H1 (cell line): ENCODE measurements at regions not wholly inside any gene's neighbourhood (a gene's known extent, or its start where the extent isn't known, plus 50 kb on each side); places are given as distances from the start of the nearest gene placed in this dataset.

ENCODE experiments used
- CTCF ChIA-PET: fragments of 300-600 bp; sonication (Branson Sonifier 250); formaldehyde crosslinking; loops from one replicate; lab custom pipeline; 2021; ENCODE audit not compliant: partially characterized antibody; lab: Charles Lee
- POLR2A ChIA-PET: fragments of 300-600 bp; sonication (Branson Sonifier 250); formaldehyde crosslinking; loops from one replicate; lab custom pipeline; 2021; ENCODE audit warnings: inconsistent platforms; ENCODE audit not compliant: partially characterized antibody; lab: Charles Lee
- DNase-seq, 2 experiments: peaks; one replicate each; pipeline versions ENCODE4 v3.0.0 to v3.0.0-alpha.2; 2010 to 2022; ENCODE audit warnings: low spot score in 2 of 2, low read depth in 1 of 2, mixed read lengths in 1 of 2
- FAIRE-seq: peaks from 2 replicates; lab custom pipeline; 2011; peaks lifted over from hg19 to GRCh38; lab: Jason Lieb, UNC
- H2AFZ ChIP-seq: 2 replicates; pipeline ENCODE4 v1.8.1; 2012; ENCODE audit warnings: low read length, inconsistent platforms
- H2AK5ac ChIP-seq: 2 replicates; pipeline ENCODE4 v1.6.1; 2013; ENCODE audit warnings: low read depth, low read length
- H2BK120ac ChIP-seq: replicated peaks from 2 replicates; pipeline ENCODE3; 2013; ENCODE audit warnings: low read depth, low read length, inconsistent platforms
- H2BK12ac ChIP-seq: 2 replicates; pipeline ENCODE4 v1.6.1; 2013; ENCODE audit warnings: low read depth, low read length
- H2BK15ac ChIP-seq: 2 replicates; pipeline ENCODE4 v1.6.1; 2013; ENCODE audit warnings: low read length
- H2BK20ac ChIP-seq: 2 replicates; pipeline ENCODE4 v1.6.1; 2013; ENCODE audit warnings: low read length
- H2BK5ac ChIP-seq: 2 replicates; pipeline ENCODE4 v1.6.1; 2013; ENCODE audit warnings: low read depth, low read length
- H3K14ac ChIP-seq: 2 replicates; pipeline ENCODE4 v1.6.1; 2013; ENCODE audit warnings: inconsistent platforms; ENCODE audit not compliant: insufficient read length
- H3K18ac ChIP-seq: 2 replicates; pipeline ENCODE4 v1.6.1; 2013; ENCODE audit warnings: low read length; ENCODE audit errors: extremely low read depth
- H3K23ac ChIP-seq: 2 replicates; pipeline ENCODE4 v1.6.1; 2013; ENCODE audit warnings: inconsistent platforms; ENCODE audit not compliant: insufficient read length
- H3K23me2 ChIP-seq: 2 replicates; pipeline ENCODE4 v1.6.1; 2013; ENCODE audit warnings: low read depth, low read length
- H3K27ac ChIP-seq: 2 replicates; pipeline ENCODE4 v1.6.1; 2011; ENCODE audit warnings: low read depth, low read length, inconsistent platforms
- H3K27me3 ChIP-seq, 4 experiments: replicated peaks in 1 of 4; 1 replicate in 1 of 4; 2 replicates in 3 of 4; pipeline versions ENCODE4 v1.6.1 to v1.8.1; 2011 to 2013; ENCODE audit warnings: low read length in 3 of 4, mild to moderate bottlenecking in 3 of 4, inconsistent platforms in 2 of 4, mixed read lengths in 2 of 4, moderate library complexity in 1 of 4; ENCODE audit not compliant: control insufficient read depth in 3 of 4, insufficient read depth in 3 of 4; ENCODE audit errors: extremely low read depth in 1 of 4
- H3K36me3 ChIP-seq, 4 experiments: 2 replicates each; pipeline versions ENCODE4 v1.6.1 to v1.8.1; 2011 to 2013; ENCODE audit warnings: mild to moderate bottlenecking in 4 of 4, low read length in 3 of 4, moderate library complexity in 2 of 4, control low read depth in 1 of 4, inconsistent platforms in 1 of 4; ENCODE audit not compliant: insufficient read depth in 4 of 4, control insufficient read depth in 2 of 4
- H3K4ac ChIP-seq: replicated peaks from 2 replicates; pipeline ENCODE3; 2013; ENCODE audit warnings: low read length, low read depth, mixed read lengths, inconsistent platforms; ENCODE audit not compliant: insufficient read length
- H3K4me1 ChIP-seq, 4 experiments: replicated peaks in 1 of 4; 1 replicate in 1 of 4; 2 replicates in 3 of 4; pipeline versions ENCODE4 v1.6.1 to v1.8.1; 2011 to 2013; ENCODE audit warnings: low read length in 3 of 4, inconsistent platforms in 2 of 4, mixed read lengths in 1 of 4; ENCODE audit not compliant: insufficient read depth in 4 of 4, control insufficient read depth in 3 of 4
- H3K4me2 ChIP-seq, 2 experiments: 2 replicates each; pipeline versions ENCODE4 v1.6.1 to v1.8.1; 2011 to 2013; ENCODE audit warnings: low read depth in 2 of 2, low read length in 2 of 2, control low read depth in 1 of 2, inconsistent platforms in 1 of 2, mild to moderate bottlenecking in 1 of 2; ENCODE audit not compliant: insufficient read depth in 1 of 2
- H3K4me3 ChIP-seq, 4 experiments: fragments of 200-600, 300-600 bp in 1 of 4; sonication (generic), shearing (Covaris generic), sonication (Bioruptor Twin) in 1 of 4; 2 replicates each; pipeline versions ENCODE4 v1.5.1 to v1.8.1; 2011 to 2016; ENCODE audit warnings: low read length in 4 of 4, low read depth in 3 of 4, control low read depth in 2 of 4, inconsistent platforms in 2 of 4, mild to moderate bottlenecking in 2 of 4, mixed read lengths in 1 of 4, moderate library complexity in 1 of 4; ENCODE audit not compliant: insufficient read depth in 2 of 4; ENCODE audit errors: extremely low read depth in 1 of 4
- H3K56ac ChIP-seq: replicated peaks from 2 replicates; pipeline ENCODE3; 2013; ENCODE audit warnings: low read depth, mild to moderate bottlenecking, mixed read lengths, low read length, inconsistent platforms; ENCODE audit not compliant: insufficient read length
- H3K79me1 ChIP-seq: 2 replicates; pipeline ENCODE4 v1.6.1; 2013; ENCODE audit warnings: low read depth, low read length, control low read depth
- H3K79me2 ChIP-seq, 2 experiments: 2 replicates each; pipeline versions ENCODE4 v1.6.1 to v1.8.1; 2012 to 2013; ENCODE audit warnings: low read length in 2 of 2, mild to moderate bottlenecking in 2 of 2, inconsistent platforms in 1 of 2; ENCODE audit not compliant: insufficient read depth in 2 of 2, control insufficient read depth in 1 of 2
- H3K9ac ChIP-seq, 4 experiments: replicated peaks in 1 of 4; 1 replicate in 1 of 4; 2 replicates in 3 of 4; pipeline versions ENCODE4 v1.6.1 to v1.8.1; 2011 to 2013; ENCODE audit warnings: low read depth in 3 of 4, low read length in 3 of 4, control low read depth in 2 of 4, mild to moderate bottlenecking in 2 of 4, moderate library complexity in 2 of 4, inconsistent platforms in 1 of 4; ENCODE audit errors: extremely low read depth in 1 of 4
- H3K9me3 ChIP-seq, 2 experiments: 2 replicates each; pipeline versions ENCODE4 v1.6.1 to v1.8.1; 2012 to 2013; ENCODE audit warnings: mild to moderate bottlenecking in 2 of 2, moderate library complexity in 2 of 2, control low read depth in 1 of 2, inconsistent platforms in 1 of 2, low read depth in 1 of 2, low read length in 1 of 2, mixed read lengths in 1 of 2; ENCODE audit not compliant: insufficient read depth in 2 of 2
- H4K20me1 ChIP-seq, 2 experiments: replicated peaks in 1 of 2; 2 replicates each; pipeline versions ENCODE3 to v1.8.1; 2011 to 2013; ENCODE audit warnings: inconsistent platforms in 2 of 2, low read length in 2 of 2, mild to moderate bottlenecking in 1 of 2; ENCODE audit not compliant: insufficient read depth in 2 of 2, control insufficient read depth in 1 of 2
- H4K5ac ChIP-seq: 2 replicates; pipeline ENCODE4 v1.6.1; 2013; ENCODE audit warnings: low read length, low read depth, mixed read lengths, inconsistent platforms; ENCODE audit not compliant: insufficient read length
- H4K8ac ChIP-seq: 2 replicates; pipeline ENCODE4 v1.8.0; 2013; ENCODE audit warnings: mild to moderate bottlenecking, moderate library complexity, low read length, inconsistent platforms; ENCODE audit not compliant: insufficient read depth; ENCODE audit errors: extremely low read depth
- H4K91ac ChIP-seq: replicated peaks from 2 replicates; pipeline ENCODE3; 2013; ENCODE audit warnings: low read length, mixed read lengths, inconsistent platforms; ENCODE audit not compliant: insufficient read length
- BACH1 ChIP-seq: IDR thresholded peaks from 2 replicates; pipeline ENCODE4 v1.6.1; 2012; ENCODE audit warnings: low read length, improper control_type of control experiment
- E2F6 ChIP-seq: IDR thresholded peaks from 2 replicates; pipeline ENCODE4 v1.6.1; 2012; ENCODE audit warnings: inconsistent platforms
- MAX ChIP-seq: IDR thresholded peaks from 2 replicates; pipeline ENCODE4 v1.6.1; 2012; ENCODE audit warnings: inconsistent platforms
- WGBS, 2 experiments: shearing (Covaris generic) in 1 of 2; methylation state at CpG; one replicate each; pipeline versions ENCODE4 v1.1.6 to v1.1.7; 2013 to 2015; ENCODE audit warnings: low lambda C conversion rate in 2 of 2, mixed read lengths in 2 of 2, inconsistent platforms in 1 of 2, low coverage in 1 of 2, missing lambda C conversion rate in 1 of 2; ENCODE audit not compliant: insufficient replicate concordance in 2 of 2, insufficient coverage in 1 of 2, insufficient read length in 1 of 2; ENCODE audit errors: extremely low coverage in 1 of 2, missing lambda C conversion rate in 1 of 2; 5-methylcytosine and 5-hydroxymethylcytosine counted together

- no peak for DNase-seq
- Histone ChIP-seq H3K79me1 (no peaks in the 10 kb centered on the region), H2AFZ (no peak overlapping the region), H2BK15ac (no peak overlapping the region), H3K4me1 (no peaks in the 10 kb centered on the region; a peak in 1 of 7 replicates), H3K14ac (no peak overlapping the region), H4K5ac (no peak overlapping the region), H2BK120ac (no peak overlapping the region), H3K27me3 (no peaks in the 10 kb centered on the region), H3K27ac (no peak overlapping the region), H3K4me2 (no peak overlapping the region), H3K79me2 (no peaks in the 10 kb centered on the region; a peak in 1 of 4 replicates), H3K4me3 (no peak overlapping the region), H4K8ac (peak overlapping the region; percentile 22; the same call in 1 of the 2 replicates), H4K20me1 (peaks cover 0 to 5% of the 10 kb centered on the region in 2 experiments), H2BK12ac (peak overlapping the region; percentile 40; the same call in 1 of the 2 replicates), H3K9ac (no peak overlapping the region; a peak in 1 of 7 replicates), H3K23ac (no peak overlapping the region), H2BK20ac (no peak overlapping the region), H3K36me3 (no peaks in the 10 kb centered on the region; a peak in 1 of 8 replicates), H3K18ac (peak overlapping the region; percentile 48; the same call in 1 of the 2 replicates), H3K23me2 (peaks cover 3% of the 10 kb centered on the region; the same call in 1 of the 2 replicates), H3K9me3 (no peaks in the 10 kb centered on the region; a peak in 1 of 4 replicates), H3K4ac (no peak overlapping the region), H4K91ac (peak overlapping the region; percentile 5), H2AK5ac (no peak overlapping the region), H3K56ac (no peak overlapping the region), H2BK5ac (peak overlapping the region; percentile 81)
- CTCF ChIA-PET = interaction anchor here (0.5 to 3.6 kb wide), 27 partner anchors 8 to 717 kb away, joined by 3 to 17 read pairs (median 4); no protein-coding TSS in a partner anchor
- TF ChIP-seq E2F6 = peak; percentile 81
- TF ChIP-seq BACH1 = no peak
- TF ChIP-seq MAX = peak; percentile 50
- 90% methylated on average over 19 of the region's 19 CpGs; no CpG with 5 or more reads in 1 of the 2 experiments for WGBS, 2 experiments
- FAIRE-seq = no peak
- POLR2A ChIA-PET = no interaction called here
Observed at GRCh38 chr10:131841131-131841660, 59.6 kb upstream of the PPP2R2D start.
